ENCODE measurements at regions not wholly inside any gene's neighbourhood (a gene's known extent, or its start where the extent isn't known, plus 50 kb on each side); places are given as distances from the start of the nearest gene placed in this dataset.
"Not testable (repeated sequence)": the region's sequence is repeated elsewhere in the genome, so short reads cannot be mapped to it uniquely, and the experiment has no call there.

GRCh38 chr3:43236008-43236407 is 50.3 kb upstream of the SNRK start:
- no peak for DNase-seq (ENCODE audit: low spot score)

GRCh38 chr3:43233062-43233461 is 53.3 kb upstream of the SNRK start:
- no peak for DNase-seq (ENCODE audit: low spot score)

- no peak for DNase-seq (ENCODE audit: low spot score)
Measured at GRCh38 chr3:43231276-43232000, 54.9 kb upstream of the SNRK start.

- not testable (repeated sequence) for DNase-seq (ENCODE audit: low spot score)
Measured at GRCh38 chr3:43229865-43230264, 56.5 kb upstream of the SNRK start.

GRCh38 chr3:43227685-43228084 is 58.7 kb upstream of the SNRK start:
- DNase-seq (ENCODE audit: low spot score), result not testable (repeated sequence)

- no peak for DNase-seq (ENCODE audit: low spot score)
Measured at GRCh38 chr3:43224405-43225073, 61.8 kb upstream of the SNRK start.

GRCh38 chr3:43223670-43224364 is 62.5 kb upstream of the SNRK start:
- DNase-seq (ENCODE audit: low spot score), result no peak

- DNase-seq (ENCODE audit: low spot score), result no peak
Measured at GRCh38 chr3:43222590-43222989, 63.8 kb upstream of the SNRK start.

- DNase-seq (ENCODE audit: low spot score), result no peak
Measured at GRCh38 chr3:43221076-43221475, 65.3 kb upstream of the SNRK start.

- no peak for DNase-seq (ENCODE audit: low spot score)
Measured at GRCh38 chr3:43219616-43220015, 66.7 kb upstream of the SNRK start.

GRCh38 chr3:43218921-43219320 is 67.4 kb upstream of the SNRK start:
- DNase-seq (ENCODE audit: low spot score), result no peak

GRCh38 chr3:43218156-43218555 is 68.2 kb upstream of the SNRK start:
- DNase-seq (ENCODE audit: low spot score), result no peak

GRCh38 chr3:43217633-43218032 is 68.7 kb upstream of the SNRK start:
- no peak for DNase-seq (ENCODE audit: low spot score)

- DNase-seq (ENCODE audit: low spot score), result no peak
Measured at GRCh38 chr3:43217206-43217605, 69.1 kb upstream of the SNRK start.

GRCh38 chr3:43215663-43216275 is 70.6 kb upstream of the SNRK start:
- no peak for DNase-seq (ENCODE audit: low spot score)

- no peak for DNase-seq (ENCODE audit: low spot score)
Measured at GRCh38 chr3:43215138-43215537, 71.2 kb upstream of the SNRK start.

GRCh38 chr3:43214616-43215015 is 71.7 kb upstream of the SNRK start:
- no peak for DNase-seq (ENCODE audit: low spot score)

- DNase-seq (ENCODE audit: low spot score), result no peak
Measured at GRCh38 chr3:43213631-43214030, 72.7 kb upstream of the SNRK start.

- DNase-seq (ENCODE audit: low spot score), result no peak
Measured at GRCh38 chr3:43212914-43213611, 73.3 kb upstream of the SNRK start.

GRCh38 chr3:43211681-43212080 is 74.7 kb upstream of the SNRK start:
- DNase-seq (ENCODE audit: low spot score), result no peak

GRCh38 chr3:43210049-43211027 is 76.0 kb upstream of the SNRK start:
- no peak for DNase-seq (ENCODE audit: low spot score)

Measured in iPS-NIHi11 (cell line).